WERI-Rb-1 (cell line): ENCODE measurements at regions not wholly inside any gene's neighbourhood (a gene's known extent, or its start where the extent isn't known, plus 50 kb on each side); places are given as distances from the start of the nearest gene placed in this dataset.
A peak's percentile ranks its signal among the peaks of the same experiment; 100 is the strongest.

Source experiments
- DNase-seq: peaks from one replicate; pipeline ENCODE4 v3.0.0-alpha.2; 2020
- H3K27ac ChIP-seq: fragments of 250-450 bp; sonication (Bioruptor Pico); 2 replicates; pipeline ENCODE4 v1.5.1; 2020; ENCODE audit warnings: mild to moderate bottlenecking, moderate library complexity
- H3K27me3 ChIP-seq: fragments of 250-450 bp; sonication (Bioruptor Pico); 2 replicates; pipeline ENCODE4 v1.5.1; 2021; ENCODE audit warnings: mild to moderate bottlenecking, low read depth, moderate library complexity; ENCODE audit not compliant: insufficient read depth, severe bottlenecking
- H3K36me3 ChIP-seq: fragments of 250-450 bp; sonication (Bioruptor Pico); 2 replicates; pipeline ENCODE4 v1.5.1; 2020; ENCODE audit warnings: mild to moderate bottlenecking, moderate library complexity
- H3K4me3 ChIP-seq: 2 replicates; pipeline ENCODE4 v1.5.1; 2011; ENCODE audit warnings: low read depth, mild to moderate bottlenecking, control low read depth, low read length
- H3K9me3 ChIP-seq: fragments of 250-450 bp; sonication (Bioruptor Pico); 2 replicates; pipeline ENCODE4 v1.5.1; 2021; ENCODE audit warnings: mild to moderate bottlenecking, moderate library complexity; ENCODE audit not compliant: severe bottlenecking
- CTCF ChIP-seq: IDR thresholded peaks from 2 replicates; pipeline ENCODE4 v1.5.1; 2011; ENCODE audit warnings: low read depth, mild to moderate bottlenecking, control low read depth, inconsistent platforms, low read length

GRCh38 chr11:133694701-133695100, 150.6 kb downstream of the SPATA19 start:
- H3K9me3 ChIP-seq, result no peaks in the 10 kb centered on the region
- no peaks in the 10 kb centered on the region for H3K27me3 ChIP-seq
- no peak for DNase-seq
- no peak for TF ChIP-seq CTCF
- no peaks in the 10 kb centered on the region for H3K36me3 ChIP-seq
- no peak overlapping the region for H3K4me3 ChIP-seq
- H3K27ac ChIP-seq, result no peak overlapping the region

GRCh38 chr11:133693110-133693509, 152.2 kb downstream of the SPATA19 start:
- Histone ChIP-seq H3K27me3 (no peaks in the 10 kb centered on the region), H3K36me3 (no peaks in the 10 kb centered on the region), H3K4me3 (no peak overlapping the region), H3K9me3 (no peaks in the 10 kb centered on the region), H3K27ac (no peak overlapping the region)
- TF ChIP-seq CTCF, result no peak
- no peak for DNase-seq

GRCh38 chr11:133692126-133692934, 153.0 kb downstream of the SPATA19 start:
- TF ChIP-seq CTCF, result no peak
- H3K27me3 ChIP-seq, result no peaks in the 10 kb centered on the region
- no peaks in the 10 kb centered on the region for H3K36me3 ChIP-seq
- H3K4me3 ChIP-seq, result no peak overlapping the region
- H3K27ac ChIP-seq, result no peak overlapping the region
- no peak for DNase-seq
- H3K9me3 ChIP-seq, result no peaks in the 10 kb centered on the region

GRCh38 chr11:133687781-133688180, 155.5 kb upstream of the OPCML start:
- Histone ChIP-seq H3K27ac (no peak overlapping the region), H3K27me3 (no peaks in the 10 kb centered on the region), H3K36me3 (no peaks in the 10 kb centered on the region), H3K9me3 (no peaks in the 10 kb centered on the region), H3K4me3 (no peak overlapping the region)
- DNase-seq, result no peak
- TF ChIP-seq CTCF, result no peak

GRCh38 chr11:133681901-133682300, 149.6 kb upstream of the OPCML start:
- no peaks in the 10 kb centered on the region for H3K36me3 ChIP-seq
- peak; percentile 51 for TF ChIP-seq CTCF
- H3K4me3 ChIP-seq, result no peak overlapping the region; the same call in 1 of the 2 replicates
- H3K9me3 ChIP-seq, result no peaks in the 10 kb centered on the region
- no peaks in the 10 kb centered on the region for H3K27me3 ChIP-seq
- peak overlapping the region; percentile 23; the same call in 1 of the 2 replicates for H3K27ac ChIP-seq
- DNase-seq, result peak; percentile 87

GRCh38 chr11:133679896-133680295, 147.6 kb upstream of the OPCML start:
- TF ChIP-seq CTCF, result no peak
- Histone ChIP-seq H3K4me3 (no peak overlapping the region), H3K36me3 (no peaks in the 10 kb centered on the region), H3K27ac (no peak overlapping the region), H3K27me3 (no peaks in the 10 kb centered on the region), H3K9me3 (no peaks in the 10 kb centered on the region)
- no peak for DNase-seq
